Thymus (tissue), 11 donors: ENCODE measurements at regions not wholly inside any gene's neighbourhood (a gene's known extent, or its start where the extent isn't known, plus 50 kb on each side); places are given as distances from the start of the nearest gene placed in this dataset.

ENCODE experiments used
- DNase-seq, 9 donors: peaks; one replicate each; pipeline ENCODE4 v3.0.0-alpha.2; 2013; ENCODE audit warnings: low spot score in 9 of 9, low read depth in 6 of 9, missing footprints in 1 of 9
- H3K27ac ChIP-seq, 2 donors: one replicate each; pipeline ENCODE4 v1.5.1; 2013; ENCODE audit warnings: control low read depth in 1 of 2, low read depth in 1 of 2, low read length in 1 of 2, mild to moderate bottlenecking in 1 of 2, moderate library complexity in 1 of 2
- H3K27me3 ChIP-seq, 2 donors: one replicate each; pipeline ENCODE4 v1.5.1; 2013; ENCODE audit warnings: low read length in 1 of 2; ENCODE audit not compliant: control insufficient read depth in 2 of 2, insufficient read depth in 1 of 2
- H3K36me3 ChIP-seq, 2 donors: one replicate each; pipeline ENCODE4 v1.5.1; 2013; ENCODE audit warnings: low read length in 1 of 2, mild to moderate bottlenecking in 1 of 2, moderate library complexity in 1 of 2; ENCODE audit not compliant: control insufficient read depth in 2 of 2, insufficient read depth in 2 of 2
- H3K4me1 ChIP-seq, 2 donors: one replicate each; pipeline ENCODE4 v1.5.1; 2013; ENCODE audit warnings: low read length in 2 of 2; ENCODE audit not compliant: control insufficient read depth in 2 of 2, insufficient read depth in 2 of 2
- H3K4me3 ChIP-seq, 2 donors: one replicate each; pipeline ENCODE4 v1.5.1; 2013; ENCODE audit warnings: low read length in 2 of 2, control low read depth in 1 of 2, mild to moderate bottlenecking in 1 of 2
- H3K9me3 ChIP-seq, 2 donors: one replicate each; pipeline ENCODE4 v1.5.1; 2013; ENCODE audit warnings: low read length in 1 of 2, mild to moderate bottlenecking in 1 of 2; ENCODE audit not compliant: control insufficient read depth in 2 of 2, insufficient read depth in 1 of 2
- WGBS: extraction: QIAGEN DNeasy Blood & Tissue Kit; methylation state at CpG from one replicate; pipeline ENCODE4 v1.1.7; 2013; 5-methylcytosine and 5-hydroxymethylcytosine counted together
- donor health status: healthy.

DNA sequence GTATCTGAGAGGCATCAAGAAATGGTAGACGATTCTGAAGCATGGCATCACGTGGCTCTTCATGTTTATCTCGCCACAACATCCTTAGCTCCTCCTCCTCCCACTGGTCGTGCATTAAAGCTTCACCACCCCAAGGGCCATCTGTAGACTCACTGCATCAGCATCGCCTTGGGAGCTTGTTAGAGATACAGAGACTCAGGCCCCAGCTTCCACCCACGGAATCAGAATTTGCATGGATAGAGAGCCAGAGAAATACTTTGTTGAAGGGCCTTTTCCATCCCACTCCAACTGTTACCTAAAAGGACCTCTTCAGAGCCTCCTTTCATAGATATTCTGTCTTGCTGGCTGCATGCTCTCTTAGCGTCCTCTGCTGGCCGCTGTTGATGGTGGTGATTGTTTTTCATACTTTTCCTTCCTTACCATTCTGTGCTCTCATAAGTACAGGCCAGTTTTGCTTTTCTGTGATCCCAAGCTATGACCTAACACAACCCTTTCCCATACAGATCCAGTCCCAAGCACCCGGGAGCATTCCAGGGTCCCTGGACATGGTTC lies 1049.4 kb upstream of the EEF2KMT start:
- Histone ChIP-seq H3K9me3 (no peaks in the 10 kb centered on the region), H3K4me3 (no peak overlapping the region), H3K36me3 (no peaks in the 10 kb centered on the region), H3K27ac (no peak overlapping the region), H3K4me1 (no peaks in the 10 kb centered on the region), H3K27me3 (no peaks in the 10 kb centered on the region)
- WGBS, result 74% methylated on average over 9 of the region's 9 CpGs
- DNase-seq, result no peak

DNA sequence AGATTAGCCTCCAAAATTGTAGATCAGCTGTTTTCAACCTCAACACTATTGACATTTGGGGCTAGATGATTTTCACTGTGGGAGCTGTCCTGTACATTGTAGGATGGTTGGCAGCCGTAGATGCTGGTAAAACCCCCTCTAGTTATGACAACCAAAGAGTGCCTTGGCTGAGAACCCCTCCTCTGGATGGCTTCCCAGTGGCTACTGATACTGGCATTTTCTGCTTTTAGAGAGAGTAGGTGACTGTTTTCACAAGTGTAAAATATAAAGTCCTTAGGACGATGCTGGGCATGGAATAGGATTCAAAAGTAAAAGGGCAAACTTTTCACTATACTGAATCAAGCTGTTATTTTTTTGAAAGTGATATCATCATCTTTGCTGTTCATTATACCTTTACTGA lies 1048.8 kb upstream of the EEF2KMT start:
- WGBS, result 86% methylated on average over 2 of the region's 2 CpGs
- Histone ChIP-seq H3K9me3 (no peaks in the 10 kb centered on the region), H3K27me3 (no peaks in the 10 kb centered on the region), H3K36me3 (no peaks in the 10 kb centered on the region), H3K27ac (no peak overlapping the region), H3K4me1 (no peaks in the 10 kb centered on the region), H3K4me3 (no peak overlapping the region)
- no peak for DNase-seq

DNA sequence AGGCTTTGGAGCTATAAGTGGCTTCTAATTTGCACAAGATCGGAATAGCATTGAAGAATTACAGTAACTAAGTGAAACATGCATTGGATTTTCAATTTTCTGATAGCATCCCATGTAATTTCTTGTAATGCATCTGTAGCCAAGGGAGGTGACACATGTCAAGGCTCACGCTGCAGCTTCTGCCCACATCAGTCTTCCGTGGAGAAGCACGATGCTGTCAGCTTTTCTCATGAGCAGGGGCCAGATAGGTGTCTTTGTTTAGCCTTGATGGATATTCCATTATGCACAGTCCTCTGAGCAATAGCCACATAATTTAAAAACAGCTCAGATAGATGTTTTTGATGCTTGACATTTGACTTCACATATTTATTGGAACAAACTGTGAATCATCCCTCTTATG lies 1046.9 kb upstream of the EEF2KMT start:
- Histone ChIP-seq H3K4me3 (no peak overlapping the region), H3K27ac (no peak overlapping the region), H3K27me3 (no peaks in the 10 kb centered on the region), H3K9me3 (no peaks in the 10 kb centered on the region), H3K4me1 (no peaks in the 10 kb centered on the region), H3K36me3 (no peaks in the 10 kb centered on the region)
- DNase-seq, result no peak
- WGBS, result 94% methylated on average over 4 of the region's 4 CpGs

DNA sequence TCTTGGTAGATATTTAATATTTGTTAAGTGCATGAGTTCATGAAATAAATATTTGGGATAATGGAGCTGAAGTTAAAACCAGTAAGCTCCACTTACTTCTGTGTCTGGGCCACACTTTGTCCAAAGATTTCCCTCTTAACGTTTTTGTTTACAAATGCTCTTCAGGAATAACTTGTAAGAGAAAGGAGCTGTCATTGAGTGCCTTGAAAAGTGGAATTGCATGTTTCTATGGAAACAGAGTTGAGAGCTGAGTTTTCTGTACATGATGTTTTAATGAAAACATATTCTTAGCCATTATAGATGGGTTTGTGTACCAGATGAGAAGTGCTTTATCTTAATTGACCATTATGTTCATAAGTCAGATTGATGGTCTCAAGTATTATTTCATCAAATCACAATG lies 1045.4 kb upstream of the EEF2KMT start:
- Histone ChIP-seq H3K36me3 (no peaks in the 10 kb centered on the region), H3K27me3 (no peaks in the 10 kb centered on the region), H3K4me3 (no peak overlapping the region), H3K9me3 (no peaks in the 10 kb centered on the region), H3K4me1 (no peaks in the 10 kb centered on the region), H3K27ac (no peak overlapping the region)
- no peak for DNase-seq
- 57% methylated on average over 1 of the region's 1 CpG for WGBS

DNA sequence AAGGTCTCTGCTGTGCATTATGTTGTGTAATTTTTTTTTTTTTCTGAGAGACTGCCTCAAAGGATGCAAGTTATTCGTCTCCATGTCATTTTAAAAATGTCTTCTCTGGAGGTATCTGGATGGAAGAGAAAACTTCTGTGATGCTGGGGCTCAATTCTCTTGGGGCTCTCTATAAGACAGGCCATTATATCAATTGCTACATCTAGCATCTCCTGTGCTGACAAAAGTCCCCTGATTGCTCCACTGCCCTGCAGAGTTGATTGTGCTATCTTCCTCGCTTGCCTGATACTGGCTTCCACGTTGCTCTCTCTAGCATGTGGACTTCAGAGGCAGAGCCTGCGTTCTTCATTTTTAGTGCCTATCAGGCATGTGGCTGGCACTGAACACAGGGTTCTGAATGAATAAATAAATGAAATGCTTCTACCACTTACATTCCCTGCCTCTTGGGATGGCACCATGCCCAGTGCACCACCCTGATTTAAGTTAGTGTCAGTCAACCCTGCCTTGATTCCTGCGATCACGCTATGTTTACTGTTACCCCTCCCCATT lies 1035.5 kb upstream of the EEF2KMT start:
- DNase-seq, result no peak
- Histone ChIP-seq H3K36me3 (no peaks in the 10 kb centered on the region), H3K27me3 (no peaks in the 10 kb centered on the region), H3K27ac (no peak overlapping the region), H3K4me3 (no peak overlapping the region), H3K4me1 (no peaks in the 10 kb centered on the region), H3K9me3 (no peaks in the 10 kb centered on the region)
- WGBS, result 89% methylated on average over 6 of the region's 6 CpGs

DNA sequence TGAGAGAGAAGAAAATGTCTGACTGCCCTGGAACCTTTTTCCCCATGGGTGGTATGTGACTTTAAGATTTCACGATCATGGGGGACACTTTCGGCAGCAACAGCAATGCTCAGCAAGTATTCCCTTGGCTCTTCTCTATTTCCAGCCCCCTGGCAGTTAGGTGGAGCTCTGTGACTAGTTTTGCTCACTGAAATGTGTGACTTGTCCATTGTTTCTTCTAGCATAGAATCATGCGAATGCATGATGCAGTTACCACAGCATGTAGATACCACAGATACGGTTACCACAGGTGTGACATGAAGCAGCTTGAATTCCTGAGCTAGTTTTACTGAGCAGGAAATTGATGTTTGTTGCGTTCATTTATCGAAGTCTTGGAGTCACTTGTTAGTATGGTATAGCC lies 1034.5 kb upstream of the EEF2KMT start:
- Histone ChIP-seq H3K4me1 (no peaks in the 10 kb centered on the region), H3K9me3 (no peaks in the 10 kb centered on the region), H3K27me3 (no peaks in the 10 kb centered on the region), H3K36me3 (no peaks in the 10 kb centered on the region), H3K4me3 (no peak overlapping the region), H3K27ac (no peak overlapping the region)
- DNase-seq, result no peak
- 86% methylated on average over 6 of the region's 6 CpGs for WGBS

DNA sequence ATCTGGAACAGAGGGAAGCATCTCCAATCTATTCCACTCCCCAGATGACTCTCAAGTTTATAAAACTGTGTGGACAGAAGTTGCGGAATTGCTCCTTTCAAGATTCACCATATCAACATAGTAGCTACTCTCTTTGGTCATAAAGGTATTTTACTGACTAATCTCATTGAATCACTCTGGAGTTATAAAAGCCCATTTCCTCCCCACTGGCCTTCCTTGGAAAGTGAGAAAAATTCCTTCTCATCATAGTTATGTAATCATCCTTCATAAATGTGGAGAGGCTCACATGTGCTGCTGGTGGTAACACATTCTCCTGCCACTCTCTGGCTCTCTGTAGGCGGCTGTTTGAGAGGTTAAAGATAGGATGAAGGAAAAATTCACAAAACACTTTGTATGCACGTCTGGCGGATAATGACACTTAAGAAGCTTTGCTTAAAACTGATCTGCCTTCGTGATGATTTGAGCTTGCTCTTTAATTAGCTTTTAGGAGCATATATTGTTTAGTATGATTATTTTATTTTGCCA lies 1034.0 kb upstream of the EEF2KMT start:
- 92% methylated on average over 5 of the region's 5 CpGs for WGBS
- H3K4me3 ChIP-seq, result no peak overlapping the region
- H3K36me3 ChIP-seq, result no peaks in the 10 kb centered on the region
- DNase-seq, result no peak
- no peaks in the 10 kb centered on the region for H3K9me3 ChIP-seq
- H3K4me1 ChIP-seq, result no peaks in the 10 kb centered on the region
- H3K27me3 ChIP-seq, result no peaks in the 10 kb centered on the region
- H3K27ac ChIP-seq, result no peak overlapping the region

DNA sequence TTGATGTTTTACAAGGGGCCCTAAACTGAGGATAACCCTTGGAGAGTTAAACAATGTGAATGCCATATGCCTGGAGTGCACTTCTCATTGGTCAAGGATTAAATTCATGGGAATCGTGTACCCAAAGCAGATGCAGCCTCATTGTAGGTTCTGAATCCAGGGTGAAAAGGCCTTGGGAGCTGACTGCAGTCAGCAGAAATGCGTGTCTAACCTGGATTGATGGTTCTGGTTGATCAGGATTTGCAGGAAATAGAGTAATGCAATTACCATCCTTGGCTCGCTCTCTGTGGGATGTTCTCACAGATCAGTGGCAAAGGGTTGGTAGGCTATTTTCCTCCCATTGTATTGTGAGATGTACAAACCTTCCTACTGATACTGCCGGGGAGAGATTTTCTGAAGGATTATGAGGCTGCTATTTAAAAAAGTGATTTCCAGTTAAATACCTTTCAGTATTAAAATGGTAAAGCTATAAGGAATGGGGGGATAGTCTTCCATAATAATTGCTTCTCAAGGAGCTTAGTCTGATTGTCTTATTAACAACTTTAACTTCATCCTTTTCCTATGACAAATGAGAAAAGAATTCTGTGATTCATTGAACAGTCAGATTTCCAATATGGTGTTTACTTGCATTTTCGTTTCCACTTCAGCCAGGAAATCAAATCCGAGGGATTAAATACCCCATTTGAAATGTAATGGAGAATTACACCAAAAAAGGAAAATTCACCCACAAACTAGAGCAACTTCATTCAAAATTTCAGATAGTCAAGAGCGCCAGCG lies 1028.1 kb upstream of the EEF2KMT start:
- no peaks in the 10 kb centered on the region for H3K27me3 ChIP-seq
- no peak overlapping the region for H3K27ac ChIP-seq
- H3K9me3 ChIP-seq, result no peaks in the 10 kb centered on the region
- H3K36me3 ChIP-seq, result no peaks in the 10 kb centered on the region
- no peak overlapping the region for H3K4me3 ChIP-seq
- DNase-seq, result no peak
- no peaks in the 10 kb centered on the region for H3K4me1 ChIP-seq
- WGBS, result 80% methylated on average over 8 of the region's 8 CpGs

DNA sequence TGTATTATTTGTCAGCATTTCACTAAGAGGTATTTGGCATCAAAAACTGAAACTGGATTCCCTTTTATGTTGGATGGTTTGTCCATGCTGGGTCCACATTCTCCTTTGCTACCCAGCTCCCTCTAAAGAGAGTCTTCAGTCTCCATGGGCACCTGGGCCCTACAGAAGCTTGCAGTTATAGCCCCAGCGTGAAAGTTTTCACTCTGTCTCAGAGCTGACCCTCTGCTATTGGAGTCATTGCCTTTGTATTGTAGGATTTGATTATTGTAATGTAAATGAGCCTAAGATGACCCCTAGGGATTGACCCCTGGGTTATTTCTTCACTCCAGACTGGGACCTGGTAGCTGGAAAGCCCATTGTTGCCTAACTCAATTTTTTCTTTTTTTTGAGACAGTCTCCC lies 1026.5 kb upstream of the EEF2KMT start:
- DNase-seq, result no peak
- H3K27me3 ChIP-seq, result no peaks in the 10 kb centered on the region
- 58% methylated on average over 1 of the region's 1 CpG for WGBS
- no peak overlapping the region for H3K27ac ChIP-seq
- no peaks in the 10 kb centered on the region for H3K9me3 ChIP-seq
- H3K4me1 ChIP-seq, result no peaks in the 10 kb centered on the region
- no peak overlapping the region for H3K4me3 ChIP-seq
- H3K36me3 ChIP-seq, result no peaks in the 10 kb centered on the region
